Ecto neural progenitor cell (in vitro differentiated cells): ENCODE measurements at regions not wholly inside any gene's neighbourhood (a gene's known extent, or its start where the extent isn't known, plus 50 kb on each side); places are given as distances from the start of the nearest gene placed in this dataset.

Source experiments
- DNase-seq: peaks from one replicate; pipeline ENCODE4 v3.0.0-alpha.2; 2018; ENCODE audit warnings: low spot score

- DNase-seq: no peak
These were observed 70.5 kb upstream of the DHX40 start for GRCh38 chr17:59494757-59495368.

GRCh38 chr17:59496178-59496577 is 69.2 kb upstream of the DHX40 start:
- no peak for DNase-seq

- no peak for DNase-seq
These were observed 66.7 kb upstream of the DHX40 start for GRCh38 chr17:59498530-59499307.

GRCh38 chr17:59500086-59500655 is 65.2 kb upstream of the DHX40 start:
- DNase-seq: peak; percentile 4

GRCh38 chr17:59501690-59502089 is 63.7 kb upstream of the DHX40 start:
- no peak for DNase-seq

GRCh38 chr17:59502800-59503199 is 62.6 kb upstream of the DHX40 start:
- peak; percentile 1 for DNase-seq

- DNase-seq: no peak
These were observed 61.9 kb upstream of the DHX40 start for GRCh38 chr17:59503500-59503899.

- no peak for DNase-seq
These were observed 60.6 kb upstream of the DHX40 start for GRCh38 chr17:59504821-59505220.

GRCh38 chr17:59505610-59506276 is 59.7 kb upstream of the DHX40 start:
- DNase-seq: no peak

GRCh38 chr17:59506894-59507726 is 58.3 kb upstream of the DHX40 start:
- DNase-seq: no peak

- DNase-seq: no peak
These were observed 56.3 kb upstream of the DHX40 start for GRCh38 chr17:59508999-59509625.

GRCh38 chr17:59510611-59511010 is 54.8 kb upstream of the DHX40 start:
- no peak for DNase-seq

GRCh38 chr17:59511726-59512125 is 53.7 kb upstream of the DHX40 start:
- DNase-seq: no peak

- no peak for DNase-seq
These were observed 52.5 kb upstream of the DHX40 start for GRCh38 chr17:59512844-59513385.

GRCh38 chr17:59513934-59514841 is 51.2 kb upstream of the DHX40 start:
- no peak for DNase-seq
